DND-41 (cell line): ENCODE measurements at regions not wholly inside any gene's neighbourhood (a gene's known extent, or its start where the extent isn't known, plus 50 kb on each side); places are given as distances from the start of the nearest gene placed in this dataset.
"Not testable (repeated sequence)": the region's sequence is repeated elsewhere in the genome, so short reads cannot be mapped to it uniquely, and the experiment has no call there.

Experiments
- ATAC-seq: fragments of 200-7000 bp; cut with Tn5 transposase; 3 replicates; pipeline ENCODE4 v1.9.1; 2021; ENCODE audit warnings: low read depth; ENCODE audit not compliant: insufficient read depth
- DNase-seq: peaks from one replicate; pipeline ENCODE4 v3.0.0-alpha.2; 2020
- H2AFZ ChIP-seq: 2 replicates; pipeline ENCODE4 v1.6.0; 2012; ENCODE audit warnings: low read depth, low read length
- H3K27ac ChIP-seq: 2 replicates; pipeline ENCODE4 v1.5.1; 2012; ENCODE audit warnings: low read length, inconsistent platforms
- H3K27me3 ChIP-seq: fragments of 200-600 bp; sonication (generic); 2 replicates; pipeline ENCODE4 v1.6.0; 2012; ENCODE audit warnings: low read length, mild to moderate bottlenecking, inconsistent platforms; ENCODE audit not compliant: insufficient read depth, poor library complexity
- H3K36me3 ChIP-seq: 2 replicates; pipeline ENCODE4 v1.5.1; 2012; ENCODE audit warnings: low read length, inconsistent platforms; ENCODE audit not compliant: insufficient read depth
- H3K4me1 ChIP-seq: 2 replicates; pipeline ENCODE4 v1.5.1; 2012; ENCODE audit warnings: mild to moderate bottlenecking, low read length; ENCODE audit not compliant: insufficient read depth
- H3K4me2 ChIP-seq: 2 replicates; pipeline ENCODE4 v1.6.0; 2012; ENCODE audit warnings: mild to moderate bottlenecking, moderate library complexity, low read length, inconsistent platforms; ENCODE audit not compliant: insufficient read depth
- H3K4me3 ChIP-seq, 2 experiments: fragments of 200-600 bp in 1 of 2; shearing (Covaris generic) in 1 of 2; 2 replicates each; pipeline ENCODE4 v1.5.1; 2012 to 2016; ENCODE audit warnings: inconsistent platforms in 2 of 2, low read length in 2 of 2, mild to moderate bottlenecking in 2 of 2, low read depth in 1 of 2, moderate library complexity in 1 of 2
- H3K79me2 ChIP-seq: 2 replicates; pipeline ENCODE4 v1.6.0; 2012; ENCODE audit warnings: low read length, inconsistent platforms; ENCODE audit not compliant: insufficient read depth
- H3K9ac ChIP-seq: 2 replicates; pipeline ENCODE4 v1.6.0; 2012; ENCODE audit warnings: low read depth, mild to moderate bottlenecking, inconsistent platforms, low read length, moderate library complexity
- H3K9me3 ChIP-seq: 2 replicates; pipeline ENCODE4 v1.5.1; 2012; ENCODE audit warnings: low read length, moderate library complexity, mild to moderate bottlenecking, inconsistent platforms; ENCODE audit not compliant: insufficient read depth, severe bottlenecking
- H4K20me1 ChIP-seq: 2 replicates; pipeline ENCODE4 v1.6.0; 2012; ENCODE audit warnings: low read length; ENCODE audit not compliant: insufficient read depth
- CTCF ChIP-seq: IDR thresholded peaks from 2 replicates; pipeline ENCODE4 v1.5.1; 2012; ENCODE audit warnings: borderline replicate concordance, low read length, moderate library complexity, mild to moderate bottlenecking; ENCODE audit not compliant: poor library complexity, severe bottlenecking; ENCODE audit errors: extremely low read depth
- EZH2 ChIP-seq: IDR thresholded peaks from 3 replicates; pipeline ENCODE4 v1.6.1; 2012; ENCODE audit warnings: borderline replicate concordance, low read depth, mild to moderate bottlenecking, moderate library complexity, low read length, inconsistent platforms; ENCODE audit not compliant: severe bottlenecking

GRCh38 chr6:14476793-14477531 is 359.4 kb downstream of the CD83 start:
- Histone ChIP-seq H3K9ac (no peak overlapping the region), H4K20me1 (no peaks in the 10 kb centered on the region), H3K9me3 (no peaks in the 10 kb centered on the region), H3K27ac (no peak overlapping the region), H3K27me3 (no peaks in the 10 kb centered on the region), H2AFZ (no peak overlapping the region), H3K79me2 (no peaks in the 10 kb centered on the region), H3K4me1 (no peaks in the 10 kb centered on the region), H3K36me3 (no peaks in the 10 kb centered on the region), H3K4me3 (no peak overlapping the region), H3K4me2 (no peak overlapping the region)
- ATAC-seq = no peak
- no peak for DNase-seq
- TF ChIP-seq CTCF (no peak), EZH2 (no peak)

- no peak overlapping the region for H3K9ac ChIP-seq
- H3K4me3 ChIP-seq = no peak overlapping the region
- H4K20me1 ChIP-seq = no peaks in the 10 kb centered on the region
- no peak overlapping the region for H2AFZ ChIP-seq
- no peaks in the 10 kb centered on the region for H3K4me1 ChIP-seq
- no peak overlapping the region for H3K4me2 ChIP-seq
- no peaks in the 10 kb centered on the region for H3K36me3 ChIP-seq
- DNase-seq (no peak), ATAC-seq (no peak)
- H3K27me3 ChIP-seq = no peaks in the 10 kb centered on the region
- H3K27ac ChIP-seq = no peak overlapping the region
- no peaks in the 10 kb centered on the region for H3K9me3 ChIP-seq
- TF ChIP-seq EZH2 = no peak
- TF ChIP-seq CTCF = no peak
- no peaks in the 10 kb centered on the region for H3K79me2 ChIP-seq
Observed at GRCh38 chr6:14477559-14477958, 360.0 kb downstream of the CD83 start.

GRCh38 chr6:14478381-14479225 is 361.0 kb downstream of the CD83 start:
- Histone ChIP-seq H4K20me1 (no peaks in the 10 kb centered on the region), H3K4me3 (no peak overlapping the region), H3K36me3 (no peaks in the 10 kb centered on the region), H3K27me3 (no peaks in the 10 kb centered on the region), H3K4me2 (no peak overlapping the region), H3K9me3 (no peaks in the 10 kb centered on the region), H3K27ac (no peak overlapping the region), H2AFZ (no peak overlapping the region), H3K79me2 (no peaks in the 10 kb centered on the region), H3K4me1 (no peaks in the 10 kb centered on the region), H3K9ac (no peak overlapping the region)
- DNase-seq (no peak), ATAC-seq (no peak)
- TF ChIP-seq CTCF = no peak
- TF ChIP-seq EZH2 = no peak

DNA sequence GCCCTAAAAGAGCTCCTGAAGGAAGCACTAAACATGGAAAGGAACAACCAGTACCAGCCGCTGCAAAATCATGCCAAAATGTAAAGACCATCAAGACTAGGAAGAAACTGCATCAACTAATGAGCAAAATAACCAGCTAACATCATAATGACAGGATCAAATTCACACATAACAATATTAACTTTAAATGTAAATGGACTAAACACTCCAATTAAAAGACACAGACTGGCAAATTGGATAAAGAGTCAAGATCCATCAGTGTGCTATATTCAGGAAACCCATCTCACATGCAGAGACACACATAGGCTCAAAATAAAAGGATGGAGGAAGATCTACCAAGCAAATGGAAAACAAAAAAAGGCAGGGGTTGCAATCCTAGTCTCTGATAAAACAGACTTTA is 364.4 kb downstream of the CD83 start:
- H3K27ac ChIP-seq, H3K36me3 ChIP-seq, H3K9me3 ChIP-seq, H2AFZ ChIP-seq, H3K79me2 ChIP-seq, H3K4me2 ChIP-seq, DNase-seq, H3K4me1 ChIP-seq, H3K4me3 ChIP-seq, H3K9ac ChIP-seq, H4K20me1 ChIP-seq, H3K27me3 ChIP-seq, ATAC-seq: not testable (repeated sequence)
